ENCODE measurements at regions not wholly inside any gene's neighbourhood (a gene's known extent, or its start where the extent isn't known, plus 50 kb on each side); places are given as distances from the start of the nearest gene placed in this dataset.

DNA sequence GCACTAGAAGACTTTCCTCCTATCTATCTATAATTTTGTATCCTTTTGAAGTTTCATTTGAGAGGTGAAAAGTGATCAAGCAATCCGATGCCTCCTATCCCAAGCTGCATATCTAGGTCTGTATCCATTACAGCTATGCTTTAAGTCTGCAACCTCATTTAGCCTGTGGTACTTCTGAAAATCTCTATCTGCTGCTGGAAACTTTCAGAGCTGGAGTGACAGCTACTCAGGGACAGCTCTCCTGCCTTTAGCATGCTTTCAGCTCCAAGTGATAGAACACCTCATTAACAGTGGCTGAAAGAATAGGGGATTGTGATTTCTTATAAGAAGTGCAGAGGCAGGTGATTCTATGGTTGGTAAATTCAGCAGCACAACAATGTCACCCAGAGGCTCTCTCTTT, 1153.5 kb downstream of the AACS start:
- Histone ChIP-seq H3K4me3 (ENCODE audit: low read depth, low read length) (no peak overlapping the region), H3K27ac (no peak overlapping the region), H3K36me3 (replicated peaks) (no peaks in the 10 kb centered on the region), H3K27me3 (replicated peaks) (no peaks in the 10 kb centered on the region)
- DNase-seq, result no peak
- in situ Hi-C loops (cut with HindIII; ENCODE audit: low pct_ligation_motif_present, low sequenced_read_pairs), result no loop called here
- TF ChIP-seq, protein P1, sequence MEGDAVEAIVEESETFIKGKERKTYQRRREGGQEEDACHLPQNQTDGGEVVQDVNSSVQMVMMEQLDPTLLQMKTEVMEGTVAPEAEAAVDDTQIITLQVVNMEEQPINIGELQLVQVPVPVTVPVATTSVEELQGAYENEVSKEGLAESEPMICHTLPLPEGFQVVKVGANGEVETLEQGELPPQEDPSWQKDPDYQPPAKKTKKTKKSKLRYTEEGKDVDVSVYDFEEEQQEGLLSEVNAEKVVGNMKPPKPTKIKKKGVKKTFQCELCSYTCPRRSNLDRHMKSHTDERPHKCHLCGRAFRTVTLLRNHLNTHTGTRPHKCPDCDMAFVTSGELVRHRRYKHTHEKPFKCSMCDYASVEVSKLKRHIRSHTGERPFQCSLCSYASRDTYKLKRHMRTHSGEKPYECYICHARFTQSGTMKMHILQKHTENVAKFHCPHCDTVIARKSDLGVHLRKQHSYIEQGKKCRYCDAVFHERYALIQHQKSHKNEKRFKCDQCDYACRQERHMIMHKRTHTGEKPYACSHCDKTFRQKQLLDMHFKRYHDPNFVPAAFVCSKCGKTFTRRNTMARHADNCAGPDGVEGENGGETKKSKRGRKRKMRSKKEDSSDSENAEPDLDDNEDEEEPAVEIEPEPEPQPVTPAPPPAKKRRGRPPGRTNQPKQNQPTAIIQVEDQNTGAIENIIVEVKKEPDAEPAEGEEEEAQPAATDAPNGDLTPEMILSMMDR (IDR thresholded peaks at IDR 0.05; ENCODE audit: low read depth, low read length, missing control alignments), result no peak

- H3K36me3 ChIP-seq (replicated peaks), result no peaks in the 10 kb centered on the region
- TF ChIP-seq, protein P1 (IDR thresholded peaks at IDR 0.05; ENCODE audit: low read depth, low read length, missing control alignments), result no peak
- no peak overlapping the region for H3K27ac ChIP-seq
- H3K27me3 ChIP-seq (replicated peaks), result no peaks in the 10 kb centered on the region
- DNase-seq, result no peak
- in situ Hi-C loops (cut with HindIII; ENCODE audit: low pct_ligation_motif_present, low sequenced_read_pairs), result no loop called here
- no peak overlapping the region for H3K4me3 ChIP-seq (ENCODE audit: low read depth, low read length)
These were observed 1153.9 kb downstream of the AACS start for GRCh38 chr12:126219139-126219538.

DNA sequence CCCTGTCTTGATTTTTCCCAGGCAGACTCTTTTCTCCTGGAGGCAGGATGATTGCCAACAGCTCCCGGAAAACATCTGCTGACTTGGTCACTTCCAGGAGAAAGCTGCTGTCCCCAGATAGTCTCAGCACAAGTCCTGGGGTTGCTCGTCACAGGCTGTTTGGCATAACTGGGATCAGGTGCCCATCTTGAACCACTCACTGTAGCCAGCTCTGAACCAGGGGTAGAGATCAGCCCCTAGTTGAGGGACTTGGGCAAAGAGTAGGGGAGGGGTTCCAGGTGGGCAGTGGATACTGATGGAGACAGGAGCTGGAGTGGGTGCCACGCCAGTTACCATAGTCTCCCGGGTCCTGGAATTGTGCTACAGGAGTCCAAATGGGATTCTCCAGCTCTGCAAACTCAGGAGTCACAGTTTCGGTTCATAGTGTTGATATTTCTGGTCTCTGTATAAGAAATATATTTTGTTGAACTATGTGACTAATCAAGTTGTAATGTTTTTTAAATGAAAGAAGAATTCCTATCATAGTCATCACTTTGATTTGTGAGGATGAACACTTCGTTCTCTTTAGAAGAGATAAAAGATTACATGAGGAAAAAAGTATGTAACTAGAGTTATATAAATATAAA, 1154.5 kb downstream of the AACS start:
- DNase-seq, result no peak
- Histone ChIP-seq H3K36me3 (replicated peaks) (no peaks in the 10 kb centered on the region), H3K27ac (no peak overlapping the region), H3K27me3 (replicated peaks) (no peaks in the 10 kb centered on the region), H3K4me3 (ENCODE audit: low read depth, low read length) (no peak overlapping the region)
- TF ChIP-seq, protein P1 (IDR thresholded peaks at IDR 0.05; ENCODE audit: low read depth, low read length, missing control alignments), result no peak
- in situ Hi-C loops (cut with HindIII; ENCODE audit: low pct_ligation_motif_present, low sequenced_read_pairs), result no loop called here

GRCh38 chr12:126224032-126224431, 1158.8 kb downstream of the AACS start:
- no peaks in the 10 kb centered on the region for H3K36me3 ChIP-seq (replicated peaks)
- DNase-seq, result no peak
- H3K27me3 ChIP-seq (replicated peaks), result no peaks in the 10 kb centered on the region
- TF ChIP-seq, protein P1 (IDR thresholded peaks at IDR 0.05; ENCODE audit: low read depth, low read length, missing control alignments), result no peak
- H3K4me3 ChIP-seq (ENCODE audit: low read depth, low read length), result no peak overlapping the region
- in situ Hi-C loops (cut with HindIII; ENCODE audit: low pct_ligation_motif_present, low sequenced_read_pairs), result no loop called here
- H3K27ac ChIP-seq, result no peak overlapping the region

GRCh38 chr12:126228936-126229335, 1163.7 kb downstream of the AACS start:
- no peaks in the 10 kb centered on the region for H3K36me3 ChIP-seq (replicated peaks)
- no peak for DNase-seq
- no peak overlapping the region for H3K27ac ChIP-seq
- TF ChIP-seq, protein P1 (IDR thresholded peaks at IDR 0.05; ENCODE audit: low read depth, low read length, missing control alignments), result no peak
- H3K4me3 ChIP-seq (ENCODE audit: low read depth, low read length), result no peak overlapping the region
- in situ Hi-C loops (cut with HindIII; ENCODE audit: low pct_ligation_motif_present, low sequenced_read_pairs), result no loop called here
- H3K27me3 ChIP-seq (replicated peaks), result no peaks in the 10 kb centered on the region

DNA sequence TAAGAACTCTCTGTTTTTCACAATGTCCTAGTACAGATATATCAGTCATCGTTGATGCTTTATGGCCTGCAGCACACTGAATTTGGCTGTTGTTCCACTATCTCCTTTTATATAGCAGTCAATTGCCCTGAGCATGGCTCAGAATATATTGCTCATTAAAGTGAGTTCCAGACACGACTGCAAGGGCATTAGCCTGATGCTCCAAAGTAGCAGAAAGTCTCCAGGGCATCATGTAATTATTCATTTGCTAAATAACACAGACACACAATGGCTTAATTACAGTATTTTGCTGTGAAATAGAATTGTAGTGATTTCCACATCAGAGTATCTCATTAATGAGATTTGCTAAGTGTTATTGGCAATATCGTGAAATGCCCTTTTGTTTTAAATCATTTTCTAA, 1167.5 kb downstream of the AACS start:
- no peaks in the 10 kb centered on the region for H3K27me3 ChIP-seq (replicated peaks)
- no peaks in the 10 kb centered on the region for H3K36me3 ChIP-seq (replicated peaks)
- no peak overlapping the region for H3K27ac ChIP-seq
- in situ Hi-C loops (cut with HindIII; ENCODE audit: low pct_ligation_motif_present, low sequenced_read_pairs), result no loop called here
- TF ChIP-seq, protein P1 (IDR thresholded peaks at IDR 0.05; ENCODE audit: low read depth, low read length, missing control alignments), result no peak
- no peak for DNase-seq
- H3K4me3 ChIP-seq (ENCODE audit: low read depth, low read length), result no peak overlapping the region
